Glomerular endothelial cell (primary cell): ENCODE measurements at regions not wholly inside any gene's neighbourhood (a gene's known extent, or its start where the extent isn't known, plus 50 kb on each side); places are given as distances from the start of the nearest gene placed in this dataset.

Experiments
- DNase-seq: peaks from one replicate; pipeline ENCODE4 v3.0.0-alpha.2; 2011; ENCODE audit warnings: low read depth, low spot score; ENCODE audit errors: extremely low read depth

DNA sequence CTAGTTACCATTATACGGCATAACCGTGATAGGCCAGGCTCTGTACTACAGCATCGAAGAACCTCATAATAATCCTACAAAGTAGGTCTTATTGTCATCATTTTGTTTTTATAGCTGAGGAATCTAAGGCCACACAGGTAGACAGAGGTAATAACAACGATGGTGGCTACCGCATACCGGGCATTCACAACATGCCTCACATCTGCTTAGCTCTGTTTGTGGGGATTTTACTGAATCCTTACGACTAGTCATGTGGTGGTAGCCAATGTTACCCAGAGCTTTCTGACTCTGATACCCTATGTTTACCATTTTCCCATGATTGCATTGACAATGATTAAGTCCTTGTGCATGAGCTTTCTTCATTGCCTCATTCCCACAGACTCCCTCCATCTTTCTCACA is 269.4 kb downstream of the TCF7L2 start:
- DNase-seq: no peak

DNA sequence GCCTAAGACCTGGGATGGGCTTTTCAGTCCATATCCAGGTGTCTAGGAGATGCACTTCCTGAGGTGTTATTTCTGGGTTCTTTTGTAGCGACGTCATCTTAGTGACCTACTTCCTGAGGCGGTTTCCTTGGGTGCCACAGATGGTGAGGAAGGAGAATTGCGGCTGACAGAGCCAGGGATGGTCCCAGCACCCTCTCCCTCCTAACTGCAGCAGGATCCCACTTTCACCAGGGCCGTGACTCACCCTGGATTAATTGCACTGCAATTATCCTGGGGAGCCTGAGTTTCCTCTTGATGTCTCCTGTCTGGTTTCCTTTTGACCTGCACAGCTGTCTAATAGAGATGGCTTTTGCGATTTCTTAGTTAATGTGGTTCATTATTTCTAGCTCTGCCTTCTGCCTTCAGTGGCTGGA is 271.7 kb downstream of the TCF7L2 start:
- DNase-seq: no peak

DNA sequence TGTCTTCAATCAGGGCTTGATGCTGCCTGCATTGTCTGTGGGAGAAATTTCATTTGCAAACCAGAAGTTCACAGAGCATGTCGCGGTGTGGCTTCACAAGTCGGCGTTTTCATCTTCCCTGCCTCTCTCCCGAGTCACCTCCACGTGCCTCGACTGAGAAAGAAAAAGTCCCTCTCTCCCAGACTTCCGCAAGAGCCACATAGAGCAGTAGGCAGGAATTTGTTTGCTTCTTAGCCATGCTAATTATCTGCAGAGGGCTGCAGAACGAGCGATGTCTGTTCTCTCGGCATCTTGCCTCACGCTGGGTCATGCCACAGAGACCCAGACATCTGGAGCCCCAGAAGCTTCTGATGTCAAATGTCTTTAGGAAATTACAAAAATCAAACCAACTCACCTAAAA is 272.2 kb downstream of the TCF7L2 start:
- no peak for DNase-seq

DNA sequence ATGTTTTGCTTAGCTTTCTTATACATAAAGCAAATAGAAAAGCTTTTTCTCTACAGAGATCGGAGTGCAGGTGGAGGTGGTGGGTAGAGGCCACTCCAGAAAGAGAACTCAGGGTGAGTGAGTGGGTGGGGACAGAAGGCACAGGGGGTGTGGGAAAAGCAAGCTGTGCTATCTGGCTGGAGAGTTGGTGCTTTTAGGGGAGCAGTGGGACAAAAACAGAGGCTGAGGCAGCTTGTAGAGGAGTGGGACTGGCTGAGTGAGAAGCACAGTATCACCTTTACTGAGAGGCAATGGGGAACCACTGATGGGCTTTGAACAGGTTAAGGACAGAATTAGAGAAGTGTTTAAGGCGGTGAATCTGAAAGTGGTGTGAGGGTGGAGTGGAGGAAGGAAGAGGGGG is 275.3 kb downstream of the TCF7L2 start:
- DNase-seq: no peak

DNA sequence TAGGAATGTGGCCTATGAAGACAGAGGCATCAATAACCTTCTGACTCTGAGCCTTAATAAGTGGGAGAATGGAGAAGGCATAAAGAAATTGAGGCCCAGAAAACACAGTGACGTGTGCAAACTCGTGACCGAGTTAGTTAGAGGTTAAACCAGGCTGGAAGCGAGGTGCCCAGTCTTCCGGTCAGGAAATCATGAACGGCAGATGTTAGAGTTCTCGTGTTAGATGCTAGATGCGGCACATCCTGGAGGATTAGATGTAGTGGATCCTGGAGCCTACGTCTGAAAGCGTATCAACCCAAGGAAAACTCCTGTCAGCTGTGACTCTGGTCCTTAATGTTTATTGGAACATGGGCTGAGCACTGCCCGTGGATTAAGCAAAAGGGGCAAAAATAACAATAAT is 275.9 kb downstream of the TCF7L2 start:
- DNase-seq: no peak

DNA sequence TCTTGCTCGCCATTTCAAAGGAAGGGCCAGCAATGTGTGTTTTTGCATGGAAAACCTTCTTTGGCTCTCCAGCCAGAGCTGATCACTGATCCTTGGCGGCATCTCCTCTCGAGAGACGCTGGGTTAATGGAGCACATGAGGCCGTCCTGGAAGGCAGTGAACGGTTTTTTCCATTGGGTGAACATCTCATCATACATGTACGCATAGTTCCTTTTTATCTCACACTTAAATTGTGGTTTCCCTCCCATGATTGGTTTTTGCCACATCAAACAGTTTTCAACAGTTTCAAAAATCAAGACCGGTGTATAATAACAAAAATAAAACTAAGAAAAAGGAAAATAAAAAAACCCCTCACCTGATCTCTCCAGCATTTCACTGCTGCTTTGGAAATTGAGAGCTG is 276.4 kb downstream of the TCF7L2 start:
- DNase-seq: no peak

DNA sequence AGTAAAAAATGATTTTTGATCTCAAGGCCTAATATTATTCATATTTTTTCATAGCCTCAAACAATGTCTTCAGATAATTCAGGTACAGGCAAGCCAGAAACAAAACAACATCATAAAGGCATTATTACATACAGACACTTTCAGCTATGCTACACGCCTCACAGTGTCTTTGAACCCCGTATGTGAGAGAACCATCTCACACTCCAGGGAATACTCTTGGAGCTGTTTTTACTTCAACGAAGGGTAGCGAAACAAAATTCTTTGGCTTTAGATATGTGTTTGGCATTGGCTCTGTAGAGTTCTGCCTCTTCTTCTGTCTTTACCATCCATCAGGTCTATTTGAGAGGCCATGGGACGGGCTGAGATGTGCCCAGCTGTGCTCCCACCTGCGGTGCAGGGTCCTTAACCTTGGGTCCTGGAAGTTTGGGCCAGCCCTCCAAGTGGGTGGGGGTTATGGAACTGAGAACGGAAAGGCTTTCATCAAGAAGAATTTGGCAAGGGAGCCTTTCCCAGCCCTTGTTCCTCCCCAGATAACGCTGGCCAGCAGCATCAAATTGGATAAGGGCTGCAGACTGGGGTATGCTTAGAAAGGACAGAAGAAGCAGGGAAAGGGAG is 276.9 kb downstream of the TCF7L2 start:
- no peak for DNase-seq

DNA sequence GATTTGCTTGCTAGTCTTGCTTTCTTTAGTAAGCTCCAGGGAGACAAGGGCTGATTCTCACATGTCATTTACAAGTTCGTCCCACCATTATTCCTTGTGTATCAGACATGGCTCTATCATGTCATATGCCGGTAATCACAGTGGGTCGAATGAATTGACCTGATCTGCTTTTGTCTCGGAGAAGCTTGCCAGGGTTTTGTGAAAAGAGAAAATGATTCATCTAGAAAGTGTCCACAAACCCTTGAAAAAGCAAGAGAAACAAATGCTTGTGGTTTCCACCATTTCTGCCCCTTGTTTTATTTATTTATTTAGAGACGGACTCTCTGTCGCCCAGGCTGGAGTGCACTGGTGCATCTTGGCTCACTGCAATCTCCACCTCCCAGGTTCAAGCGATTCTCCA is 278.5 kb downstream of the TCF7L2 start:
- no peak for DNase-seq

DNA sequence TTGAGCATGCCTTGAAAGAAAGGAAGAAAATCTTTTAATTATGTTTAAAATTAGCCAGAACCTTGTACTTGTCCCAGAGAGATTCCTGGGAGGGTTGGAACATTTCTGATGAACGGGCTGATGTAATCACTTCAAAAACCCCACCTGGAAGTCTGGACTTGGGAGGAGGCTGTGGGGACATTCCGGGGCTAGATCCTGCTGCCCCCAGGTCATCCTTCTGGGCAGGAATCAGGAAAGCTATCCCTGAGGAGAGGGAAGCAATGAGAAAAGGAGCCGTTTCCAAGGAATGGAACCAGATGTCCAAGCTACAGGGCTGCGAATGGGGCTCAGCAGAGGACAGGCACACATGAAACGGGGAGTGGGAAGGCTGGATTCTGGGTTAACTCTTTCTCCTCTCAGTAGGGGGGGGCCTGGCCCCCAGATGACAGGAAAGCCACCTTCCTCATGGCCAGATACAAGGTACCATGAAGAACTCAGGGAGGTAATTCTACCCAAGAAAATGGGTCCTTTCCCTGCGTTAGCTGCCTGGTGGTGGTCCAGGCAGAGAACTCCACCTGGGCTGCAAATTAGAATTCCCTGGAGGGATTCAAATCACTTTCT is 280.1 kb downstream of the TCF7L2 start:
- no peak for DNase-seq

DNA sequence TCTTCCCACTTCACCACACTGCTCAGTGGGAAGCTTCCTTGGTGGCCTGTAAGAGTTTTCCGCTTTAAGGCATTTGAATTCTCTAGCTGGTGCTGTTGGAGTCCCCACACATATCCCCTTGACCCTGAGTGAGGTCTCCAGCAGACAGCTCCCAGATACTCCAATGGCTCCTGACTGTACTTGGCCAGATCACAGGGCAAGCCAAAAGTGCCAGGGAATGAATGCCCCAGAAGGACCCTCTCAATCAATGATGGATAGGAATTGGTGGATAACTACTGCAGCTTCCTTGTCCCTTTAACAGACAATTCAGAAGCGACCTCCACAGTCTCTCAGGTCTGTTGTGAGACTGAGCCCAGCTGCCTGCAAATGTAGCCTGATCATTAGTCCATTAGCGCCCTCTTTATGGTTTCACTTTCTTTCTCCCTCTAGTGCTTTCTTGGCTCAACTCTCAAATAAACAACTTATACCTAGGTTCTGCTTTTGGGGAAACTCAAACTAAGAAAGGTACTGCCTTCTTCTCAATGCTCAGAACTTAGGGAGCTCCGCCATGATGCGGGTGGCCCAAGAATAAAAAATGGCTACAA is 283.0 kb downstream of the TCF7L2 start:
- no peak for DNase-seq

DNA sequence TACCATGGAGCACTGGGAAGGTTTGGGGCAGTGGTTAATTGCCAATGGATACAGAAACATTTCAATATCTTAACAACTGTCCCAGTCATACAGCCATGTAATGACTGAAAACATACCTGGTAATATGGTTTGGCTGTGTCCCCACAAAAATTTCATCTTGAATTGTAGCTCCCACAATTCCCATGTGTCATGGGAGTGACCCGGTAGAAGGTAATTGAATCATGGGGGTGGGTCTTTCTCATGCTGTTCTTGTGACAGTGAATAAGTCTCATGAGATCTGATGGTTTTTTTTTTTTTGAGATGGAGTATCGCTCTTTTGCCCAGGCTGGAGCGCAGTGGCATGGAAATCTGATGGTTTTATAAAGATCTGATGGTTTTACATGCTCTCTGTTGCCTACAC is 284.4 kb downstream of the TCF7L2 start:
- DNase-seq: no peak

DNA sequence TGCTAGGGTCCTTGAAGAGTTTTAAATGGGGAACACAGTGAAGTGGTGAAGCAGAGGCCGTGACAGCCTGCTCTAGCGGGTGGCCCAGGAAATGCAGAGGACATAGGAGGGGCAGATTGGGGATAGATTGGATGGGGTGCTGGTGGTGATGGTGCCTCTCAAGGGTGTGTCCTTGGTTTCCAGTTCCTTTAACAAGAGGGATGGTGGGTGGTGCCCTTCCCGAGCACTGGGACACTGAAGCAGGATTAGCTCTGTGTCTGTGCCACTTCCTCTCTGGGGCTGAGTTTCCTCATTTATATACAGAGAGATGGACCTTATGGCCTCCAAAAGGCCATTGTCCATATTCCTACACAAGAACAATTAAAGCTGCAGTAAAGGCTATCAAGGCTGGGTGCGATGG is 285.5 kb downstream of the TCF7L2 start:
- no peak for DNase-seq

DNA sequence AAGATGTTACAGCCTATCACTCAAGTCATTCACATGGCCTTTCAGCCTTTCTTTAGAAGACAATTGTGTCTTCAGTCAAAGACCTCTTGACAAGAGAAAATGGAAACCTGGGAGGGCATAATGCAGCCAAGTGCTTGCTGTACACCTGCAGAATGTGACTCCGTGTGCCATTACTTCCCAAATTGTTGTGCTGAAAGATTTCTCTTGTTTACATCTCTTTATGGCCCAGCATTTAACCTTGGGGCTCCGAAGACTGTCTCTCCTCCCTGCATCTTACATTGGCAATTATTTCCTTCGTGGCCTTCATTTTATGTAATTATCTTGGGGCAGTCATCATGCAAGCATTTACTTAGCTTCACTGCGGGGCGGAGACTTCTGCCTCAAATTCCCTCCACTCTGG is 287.0 kb downstream of the TCF7L2 start:
- no peak for DNase-seq

DNA sequence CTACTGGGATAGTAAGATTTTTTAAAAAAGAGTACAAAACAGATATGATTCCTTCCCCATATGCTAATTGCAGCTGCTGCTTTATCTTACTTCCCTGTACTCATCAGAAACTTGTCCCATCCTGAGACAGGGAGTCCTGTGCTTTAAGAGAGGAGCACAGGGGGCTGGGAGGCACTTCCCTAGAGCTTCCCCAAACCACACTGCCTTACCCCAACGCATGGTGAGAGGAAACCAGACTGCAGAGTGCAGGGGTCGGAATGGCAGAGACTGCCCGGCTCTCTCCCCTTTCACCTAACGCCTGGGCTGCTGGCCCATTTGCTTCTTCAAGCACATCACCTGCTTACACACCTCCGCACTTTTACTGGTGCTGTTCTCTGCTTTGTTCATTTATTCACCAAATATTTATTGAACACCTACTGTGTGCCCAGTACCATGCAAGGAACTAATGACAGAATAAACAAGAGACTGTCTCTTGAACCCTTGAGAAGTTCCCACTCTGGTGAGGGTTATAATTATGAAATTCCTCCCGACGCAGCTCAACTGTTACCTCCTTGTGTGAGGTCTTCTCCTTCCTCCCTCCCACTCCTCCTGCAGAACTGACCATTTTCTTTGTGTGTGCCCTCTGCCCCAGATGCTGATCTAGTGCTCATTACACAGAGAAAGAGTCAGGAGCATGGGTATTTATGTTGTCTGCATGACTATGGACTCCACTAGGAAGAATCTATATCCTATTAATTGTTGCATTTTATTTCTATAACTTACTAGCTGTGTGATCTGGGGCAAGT is 289.7 kb downstream of the TCF7L2 start:
- DNase-seq: no peak

DNA sequence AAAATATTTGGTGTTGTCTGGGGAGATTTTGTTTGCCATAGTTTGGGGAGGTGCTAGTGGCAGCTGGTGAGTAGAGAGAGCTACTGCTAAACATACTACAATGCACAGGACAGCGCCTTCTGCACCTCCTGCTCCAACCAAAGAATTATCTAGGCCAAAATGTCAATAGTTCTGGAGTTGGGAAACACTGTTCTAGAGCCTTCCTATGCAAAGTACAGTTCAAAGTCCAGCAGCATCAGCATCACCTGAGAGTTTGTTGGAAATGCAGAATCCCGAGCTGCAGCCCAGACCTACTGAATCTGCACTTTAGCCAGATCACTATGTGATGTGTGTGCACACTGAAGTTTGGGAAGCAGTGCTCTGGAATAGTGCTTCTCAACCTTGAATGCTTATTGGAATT is 290.7 kb downstream of the TCF7L2 start:
- no peak for DNase-seq

DNA sequence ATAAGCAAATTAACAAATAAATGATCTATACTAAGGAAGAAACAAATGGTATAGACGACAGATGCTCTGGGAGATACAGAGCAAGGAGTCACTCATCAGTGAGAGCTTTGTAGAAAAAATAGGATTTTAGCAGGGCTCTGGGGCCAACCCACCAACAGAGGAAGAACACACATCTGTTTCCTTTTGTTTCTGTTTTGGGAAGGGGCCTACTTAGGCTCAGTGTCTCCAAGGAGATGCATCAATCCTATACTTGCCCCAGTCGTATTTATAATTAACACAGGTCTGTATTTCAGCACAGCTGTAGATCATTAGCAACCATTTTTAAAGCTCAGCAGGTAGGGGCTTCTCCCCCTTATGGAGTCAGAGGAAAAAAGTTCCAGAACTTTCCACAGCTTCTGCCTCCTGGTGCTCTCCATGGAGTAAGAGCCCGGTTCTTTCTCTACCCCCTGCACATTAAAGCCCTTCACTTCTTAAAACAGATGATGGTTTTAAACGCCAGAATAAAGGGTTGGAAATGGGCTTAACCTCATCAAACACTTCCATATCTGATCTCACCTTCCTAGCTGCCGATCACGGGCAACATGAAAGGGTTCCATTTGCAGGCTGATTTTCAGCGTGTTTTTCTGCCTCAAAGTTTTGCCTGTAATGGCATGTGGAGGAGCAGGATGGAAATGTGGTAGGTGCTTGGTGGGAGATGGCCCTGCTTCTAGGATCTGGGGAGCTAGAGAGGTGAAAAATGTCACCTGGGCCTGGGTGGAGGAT is 291.7 kb downstream of the TCF7L2 start:
- DNase-seq: no peak

DNA sequence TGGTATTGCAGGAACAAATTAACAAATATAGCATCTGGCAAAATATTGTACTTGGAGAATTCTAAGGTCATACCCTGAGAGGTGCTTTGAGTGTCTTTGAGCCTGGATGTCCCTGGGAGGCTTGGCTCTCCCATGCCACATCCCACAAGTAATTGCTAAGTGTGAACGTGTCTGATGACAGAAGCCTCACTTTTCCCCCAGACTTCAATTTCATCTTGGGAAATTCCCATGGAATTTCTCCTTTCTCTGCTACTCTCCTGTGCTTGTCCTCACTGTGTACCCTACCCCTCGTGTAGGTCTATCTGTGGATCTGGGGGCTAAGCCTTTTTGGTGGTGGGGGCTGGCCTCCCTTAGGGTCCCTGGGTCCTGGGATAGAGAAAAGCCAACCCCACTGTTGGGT is 293.3 kb downstream of the TCF7L2 start:
- no peak for DNase-seq

DNA sequence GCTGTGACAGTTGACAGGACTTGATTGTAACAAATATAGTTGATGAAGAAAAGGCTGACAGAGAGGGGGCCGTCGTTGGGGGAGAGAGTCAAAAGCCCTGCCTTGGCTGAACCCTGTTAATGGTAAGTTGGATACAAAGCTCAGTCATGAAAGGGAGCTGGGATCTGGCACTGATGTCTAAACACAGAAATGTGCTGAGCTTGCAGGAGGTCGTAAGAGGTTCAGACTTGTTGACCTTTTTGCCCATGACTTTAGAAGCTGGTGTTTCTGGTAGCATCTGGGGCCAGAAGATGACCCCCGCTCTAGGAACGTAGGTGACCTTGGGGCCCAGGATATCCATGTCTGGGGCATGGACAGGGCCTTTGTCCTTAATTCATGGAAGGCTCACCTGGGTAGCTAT is 294.7 kb downstream of the TCF7L2 start:
- no peak for DNase-seq

DNA sequence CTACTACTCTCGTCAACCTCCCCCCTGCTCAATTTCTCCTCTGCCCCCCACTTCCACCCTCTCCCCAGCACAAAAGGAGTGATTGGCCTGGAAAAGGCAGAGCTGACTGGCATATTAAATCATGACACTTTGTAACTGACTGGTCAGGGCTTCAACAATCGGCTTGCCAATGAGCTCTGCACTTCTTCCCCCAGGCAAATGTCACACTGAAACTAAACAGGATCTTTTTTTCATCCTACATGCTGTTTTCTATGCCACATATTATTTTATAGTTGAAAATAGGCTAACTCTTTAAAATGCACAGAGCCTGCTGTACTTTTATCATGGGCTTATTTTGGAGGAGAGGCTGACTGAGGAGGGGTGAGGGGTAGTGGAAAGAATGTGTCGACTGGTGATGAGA is 295.2 kb downstream of the TCF7L2 start:
- no peak for DNase-seq

DNA sequence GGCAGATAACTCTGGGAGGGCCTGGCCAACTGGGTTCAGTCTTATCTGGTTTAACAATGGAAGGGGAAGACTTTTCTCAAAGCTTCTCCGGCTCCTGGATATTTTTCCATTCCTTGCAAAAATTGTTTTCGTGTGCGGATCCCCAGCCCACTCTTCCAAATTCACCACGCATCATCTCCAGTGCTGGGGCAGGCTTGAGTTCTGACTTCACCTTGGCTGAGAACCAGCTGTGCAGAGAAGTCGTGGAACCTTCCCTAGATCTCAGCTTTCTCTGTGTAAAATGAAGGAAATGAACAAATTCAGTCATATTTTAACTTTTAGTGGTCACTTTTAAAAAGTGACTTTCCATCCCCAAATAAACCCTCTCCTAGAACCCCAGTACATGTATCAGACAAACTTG is 297.0 kb downstream of the TCF7L2 start:
- DNase-seq: no peak
